ENCODE measurements at regions not wholly inside any gene's neighbourhood (a gene's known extent, or its start where the extent isn't known, plus 50 kb on each side); places are given as distances from the start of the nearest gene placed in this dataset.
"Not testable (repeated sequence)": the region's sequence is repeated elsewhere in the genome, so short reads cannot be mapped to it uniquely, and the experiment has no call there.

DNA sequence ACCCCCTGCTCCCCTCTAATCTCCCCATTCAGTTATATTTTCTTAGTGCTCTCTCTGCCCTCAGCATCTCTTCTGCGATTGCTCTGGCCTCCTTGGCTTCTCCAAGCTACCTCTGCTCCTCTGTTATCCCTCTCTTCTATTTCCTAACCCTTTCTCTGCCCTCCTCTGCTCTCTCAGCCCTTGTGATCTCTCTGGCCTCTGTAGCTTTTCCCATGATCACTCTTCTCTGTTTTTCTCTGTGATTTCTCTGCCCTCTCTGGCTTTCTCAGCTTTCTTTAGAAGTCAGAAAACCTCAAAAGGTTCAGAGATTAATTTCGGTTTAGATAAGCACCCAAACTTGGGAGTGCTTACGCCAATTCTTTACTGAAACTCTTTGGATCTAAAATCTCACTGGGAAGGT is 795.0 kb downstream of the DIAPH3 start:
- ATAC-seq = no peak

DNA sequence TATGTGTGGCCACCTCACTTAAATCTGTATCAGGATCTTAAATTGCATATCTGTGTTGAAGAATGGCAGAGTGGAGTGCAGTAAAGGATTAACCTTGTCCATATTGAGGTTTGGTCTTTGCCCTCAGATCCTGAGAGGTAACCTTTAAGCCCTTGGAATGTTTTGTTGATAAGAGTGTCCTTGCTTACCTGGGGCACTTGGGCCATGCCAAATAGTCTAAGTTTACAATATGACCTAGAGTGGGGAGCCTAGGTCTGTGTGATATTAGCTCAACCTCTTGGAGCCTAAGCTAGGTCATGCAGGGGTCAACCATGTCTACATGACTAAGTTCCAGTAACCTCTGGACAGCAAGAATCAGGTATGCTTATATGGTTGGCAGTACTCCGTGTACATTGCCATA is 792.5 kb downstream of the DIAPH3 start:
- no peak for ATAC-seq

DNA sequence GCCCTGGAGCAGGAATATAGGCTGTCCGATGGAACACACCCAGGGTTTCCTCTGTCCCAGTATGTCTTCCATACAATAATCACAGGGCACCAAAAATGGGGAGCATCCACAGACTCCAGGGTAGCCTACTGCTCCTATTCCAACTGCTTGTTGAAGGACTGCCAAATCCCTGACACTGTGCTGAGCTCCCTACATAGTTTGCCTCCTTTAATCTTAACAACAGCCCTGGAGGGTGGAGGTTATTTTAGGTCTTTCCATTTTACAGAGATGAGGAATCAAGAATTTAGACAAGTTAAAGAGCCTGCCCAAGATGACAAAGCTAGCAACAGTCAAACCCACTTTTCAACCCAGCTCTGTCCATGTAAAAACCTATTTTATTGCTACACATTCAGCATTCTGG is 790.4 kb downstream of the DIAPH3 start:
- ATAC-seq = no peak

DNA sequence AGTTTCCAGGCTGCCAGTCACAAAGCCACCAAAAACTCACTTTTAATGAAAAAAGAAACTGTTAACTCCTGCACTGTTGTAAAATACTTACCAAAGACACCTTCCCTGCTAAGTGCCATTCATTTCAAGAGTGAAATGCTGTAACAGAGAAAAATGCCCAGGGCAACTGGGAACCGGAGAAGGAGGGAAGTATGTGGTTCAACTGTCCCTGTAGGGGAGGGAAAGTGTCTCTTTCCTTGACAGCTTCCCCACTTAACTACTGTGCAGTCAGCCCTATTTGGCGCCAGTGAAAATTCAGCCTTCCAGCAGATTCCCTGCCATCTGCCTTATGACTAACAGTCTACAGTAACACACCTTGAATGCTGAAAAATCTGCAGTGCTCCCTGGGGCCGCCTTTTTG is 789.0 kb downstream of the DIAPH3 start:
- ATAC-seq = no peak

DNA sequence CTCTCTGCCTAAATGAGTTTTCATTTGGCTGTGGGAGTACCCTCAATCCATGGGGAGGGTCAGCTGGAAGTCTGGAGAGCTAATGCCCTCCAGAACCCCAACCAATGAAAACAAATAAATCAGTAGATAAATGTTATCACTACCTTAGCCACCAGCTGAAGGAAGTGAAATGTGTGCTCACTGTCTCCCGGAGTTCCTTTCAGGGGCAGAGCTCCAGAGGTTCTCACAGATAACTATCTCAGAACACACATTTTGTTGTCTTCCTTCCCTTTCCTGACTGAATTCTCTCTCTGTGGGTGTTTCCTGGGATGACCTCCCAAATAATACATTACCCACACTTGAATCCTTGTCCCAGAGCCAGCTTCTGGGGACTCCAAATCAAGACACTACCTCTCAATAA is 779.6 kb downstream of the DIAPH3 start:
- ATAC-seq = no peak

DNA sequence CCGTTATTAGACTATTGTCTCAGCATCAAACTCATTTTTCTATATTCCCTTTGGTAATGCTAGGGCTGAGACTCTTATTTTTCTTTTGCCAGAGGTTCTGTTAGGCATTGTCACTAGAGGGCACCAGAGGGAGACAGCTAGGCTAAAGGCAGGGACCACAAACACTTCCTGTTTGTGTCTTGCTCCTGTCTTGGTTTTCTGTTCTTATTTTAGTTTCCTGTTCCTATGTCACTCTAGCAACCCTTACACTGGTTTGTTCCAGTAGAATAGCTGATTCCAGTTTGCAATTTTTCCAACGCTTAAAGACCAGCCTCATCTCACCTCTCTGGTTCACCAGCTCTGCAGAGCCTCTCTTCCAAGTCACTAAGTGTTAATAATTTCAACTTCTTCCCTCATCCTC is 772.0 kb downstream of the DIAPH3 start:
- peak; percentile 73 for ATAC-seq

DNA sequence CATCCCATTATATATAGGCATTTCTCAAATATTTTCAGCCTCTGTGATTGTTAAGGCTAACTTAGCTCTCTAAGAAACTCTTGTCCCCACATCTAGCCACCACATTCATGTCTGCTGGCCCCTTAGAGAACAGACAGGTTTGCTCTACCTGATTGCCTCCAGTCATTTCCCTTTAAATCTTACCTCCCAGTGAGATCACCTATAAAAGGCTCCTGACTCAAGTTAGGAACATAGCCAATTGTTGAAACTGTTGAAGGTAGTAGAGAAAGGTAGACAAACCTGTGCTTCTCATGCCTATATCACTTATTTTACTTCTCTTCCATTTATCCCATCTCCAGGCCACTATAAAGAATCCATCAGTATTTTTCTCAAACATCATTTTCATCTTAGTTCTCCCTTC is 771.4 kb downstream of the DIAPH3 start:
- no peak for ATAC-seq

DNA sequence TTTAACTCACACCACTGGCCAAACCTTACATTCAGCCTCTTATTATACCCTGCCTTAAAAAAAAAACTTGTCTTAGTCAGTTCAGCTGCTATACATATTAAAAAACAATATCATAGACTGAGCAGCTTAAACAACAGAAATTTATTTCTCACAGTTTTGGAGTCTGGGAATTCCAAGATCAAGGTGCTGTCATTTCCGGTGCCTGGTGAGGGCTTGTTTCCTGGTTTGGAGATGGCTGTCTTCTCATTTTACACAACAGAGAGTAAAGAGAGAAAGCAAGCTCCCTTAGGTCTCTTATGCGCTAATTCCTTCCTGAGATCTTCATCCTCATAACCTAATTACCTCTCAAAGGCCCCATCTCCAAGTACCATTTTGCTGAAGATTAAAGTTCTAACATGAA is 769.2 kb downstream of the DIAPH3 start:
- ATAC-seq = no peak

DNA sequence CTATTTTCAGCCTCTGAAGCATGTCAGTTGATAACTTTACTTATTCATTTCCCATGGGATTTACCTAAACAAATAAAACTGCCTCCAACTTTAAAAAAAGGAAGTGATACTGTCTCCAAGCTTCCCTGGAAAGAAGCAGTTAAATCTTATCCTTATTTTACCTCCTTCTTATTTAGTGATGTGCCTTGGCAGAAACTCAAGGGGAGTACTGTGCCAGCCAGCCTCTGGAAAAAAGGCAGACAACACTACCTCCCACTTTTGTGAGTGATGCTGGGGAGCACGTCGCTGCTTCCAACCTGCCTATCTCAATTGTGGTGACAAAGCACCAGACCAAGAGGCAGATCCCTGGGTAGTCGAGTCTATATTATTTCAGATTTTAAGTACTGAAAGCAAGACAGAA is 765.6 kb downstream of the DIAPH3 start:
- ATAC-seq = no peak

DNA sequence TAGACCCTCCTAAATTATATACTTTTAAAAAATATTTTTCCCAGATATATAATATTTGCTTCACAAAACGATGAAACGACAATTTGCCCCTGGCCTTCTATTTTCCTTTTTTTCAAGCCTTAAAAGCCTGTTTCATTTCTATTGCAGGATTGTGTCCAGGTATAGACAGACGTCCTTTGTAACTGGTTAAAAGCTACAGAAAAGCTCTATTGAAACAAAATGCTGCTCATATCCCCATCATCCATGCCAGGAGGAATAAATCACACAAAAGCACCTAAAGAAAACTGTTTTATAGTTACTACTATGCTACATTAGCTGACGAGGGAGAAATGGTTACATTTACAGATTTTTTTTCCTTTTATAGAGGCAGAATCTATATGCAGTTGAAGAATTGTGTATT is 765.1 kb downstream of the DIAPH3 start:
- ATAC-seq = no peak

DNA sequence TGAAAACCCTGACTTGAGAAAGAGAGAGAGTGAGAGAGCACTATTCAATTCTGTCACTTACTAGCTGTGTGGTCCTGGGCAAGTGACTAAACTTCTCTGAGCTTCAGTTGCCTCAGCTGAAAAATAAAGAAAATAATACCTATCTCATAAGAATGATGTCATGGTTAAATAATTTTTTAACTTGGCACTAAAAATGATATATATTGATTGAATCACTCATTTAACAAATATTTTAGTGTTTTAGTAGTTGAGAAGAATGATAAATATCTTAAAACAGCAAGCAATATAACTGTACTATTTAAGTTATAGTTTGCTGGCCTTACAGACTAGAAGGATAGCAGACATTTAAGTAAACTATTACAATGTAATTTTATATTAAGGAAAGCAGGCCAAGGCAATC is 764.2 kb downstream of the DIAPH3 start:
- ATAC-seq = no peak

DNA sequence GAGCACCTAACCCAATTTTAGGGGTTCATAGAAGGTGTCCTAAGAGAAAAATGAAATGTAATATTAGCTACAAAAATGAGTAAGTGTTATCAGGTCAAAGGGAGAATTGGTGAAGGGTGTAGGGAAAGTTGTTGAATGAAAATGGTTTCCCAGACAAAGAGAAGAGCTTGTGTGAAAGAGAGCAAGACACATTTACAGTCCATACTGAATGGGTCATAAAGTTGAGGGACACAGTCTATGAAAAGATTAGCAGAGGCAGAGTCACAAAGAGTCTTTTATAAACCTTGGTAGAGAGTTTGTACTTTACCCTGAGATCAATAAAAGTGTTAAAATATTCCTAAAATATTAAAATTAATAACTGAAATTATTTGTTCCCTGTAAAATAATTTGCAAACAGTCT is 759.4 kb downstream of the DIAPH3 start:
- ATAC-seq = no peak

DNA sequence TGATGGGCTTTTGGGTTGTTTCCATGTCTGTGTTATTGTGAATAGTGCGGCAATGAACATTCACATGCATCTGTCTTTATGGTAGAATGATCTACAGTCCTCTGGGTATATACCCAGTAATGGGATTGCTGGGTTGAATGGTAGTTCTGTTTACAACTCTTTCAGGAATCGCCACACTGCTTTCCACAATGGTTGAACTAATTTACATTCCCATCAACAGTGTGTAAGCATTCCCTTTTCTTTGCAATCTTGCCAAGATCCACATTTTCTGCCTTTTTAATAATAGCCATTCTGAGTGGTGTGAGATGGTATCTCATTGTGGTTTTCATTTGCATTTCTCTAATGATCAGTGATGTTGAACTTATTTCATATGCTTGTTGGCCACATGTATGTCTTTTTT is 756.5 kb downstream of the DIAPH3 start:
- not testable (repeated sequence) for ATAC-seq

DNA sequence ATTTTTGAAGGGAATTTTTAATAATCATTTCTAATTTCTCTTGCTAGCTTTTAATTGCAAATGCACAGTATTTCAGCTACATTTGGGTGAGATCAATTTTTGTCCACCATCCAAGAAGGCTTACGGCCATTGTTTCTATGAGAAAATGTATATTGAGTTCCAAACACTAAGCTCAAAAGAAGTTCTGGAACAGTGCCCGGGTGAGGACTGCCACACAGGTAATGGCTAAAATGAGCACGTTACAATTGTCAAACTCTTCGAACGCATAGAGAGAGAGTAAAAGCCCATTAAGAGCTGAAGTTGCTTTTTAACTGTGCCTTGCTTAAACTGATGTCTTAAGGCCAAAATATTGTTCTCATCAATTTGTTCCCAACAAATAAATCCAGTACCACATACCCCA is 755.0 kb downstream of the DIAPH3 start:
- ATAC-seq = no peak

DNA sequence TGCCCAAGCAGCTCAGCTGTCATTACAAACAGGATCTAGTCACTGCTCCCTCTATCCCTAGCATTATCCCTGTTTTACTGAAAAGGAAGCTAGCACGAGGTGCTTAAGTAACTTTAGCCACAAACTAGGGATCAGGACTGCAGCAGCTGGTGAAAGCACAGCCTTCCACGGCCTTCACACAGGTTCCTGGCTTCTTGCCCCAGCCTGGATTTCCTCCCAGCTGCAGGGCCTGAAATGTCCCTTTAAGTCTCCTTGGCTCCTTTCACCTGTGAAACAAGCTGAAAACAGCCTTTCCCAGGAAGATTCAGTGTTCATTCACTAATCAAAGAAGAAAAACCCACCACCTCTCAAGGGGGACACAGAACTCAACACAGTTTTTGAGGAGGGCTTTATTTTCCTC is 754.5 kb downstream of the DIAPH3 start:
- no peak for ATAC-seq

DNA sequence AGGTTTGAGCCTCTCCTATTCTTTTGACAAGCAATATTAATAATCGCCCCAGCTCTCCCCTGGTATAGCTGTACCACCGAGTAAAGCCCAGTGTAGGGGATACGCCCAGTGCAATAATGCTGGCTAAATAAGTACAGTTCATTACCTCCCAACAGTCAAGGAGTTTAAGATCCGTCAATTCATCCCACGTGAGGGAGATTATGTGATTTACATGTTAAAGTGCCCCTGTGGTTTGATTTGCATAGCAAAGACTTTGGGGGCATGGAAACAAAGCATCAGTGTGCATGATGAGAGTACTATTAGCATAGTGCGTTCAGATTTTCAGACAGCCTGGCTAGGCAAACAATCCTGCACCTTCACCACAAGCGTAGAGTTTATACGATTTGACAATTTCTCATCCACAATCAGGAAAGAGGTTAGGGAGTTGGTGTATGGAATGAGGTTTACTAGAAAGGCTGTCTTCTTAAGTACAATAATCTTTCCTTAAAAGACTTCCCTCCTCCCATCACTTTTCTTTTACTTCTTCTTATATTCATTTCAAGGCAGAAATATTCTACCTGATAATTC is 754.0 kb downstream of the DIAPH3 start:
- ATAC-seq = no peak

DNA sequence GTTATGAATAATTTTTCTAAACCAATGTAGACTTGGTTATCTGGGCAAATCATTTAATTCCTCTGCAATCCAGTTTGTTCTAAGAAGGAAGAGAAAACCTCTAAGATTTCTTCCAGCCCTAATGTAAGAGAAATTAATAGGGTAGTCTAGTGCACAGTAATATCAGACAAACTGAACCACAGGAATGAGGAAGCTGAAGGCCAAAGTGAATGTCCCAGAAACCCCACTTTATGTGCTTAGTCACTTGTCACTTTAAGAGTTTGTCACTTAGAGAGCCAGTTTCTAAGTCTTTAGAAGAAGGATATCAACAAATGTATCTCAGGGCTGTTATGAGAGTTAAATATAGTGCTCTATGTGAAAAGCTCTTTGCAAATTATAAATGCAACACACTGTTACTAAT is 750.6 kb downstream of the DIAPH3 start:
- ATAC-seq = no peak

DNA sequence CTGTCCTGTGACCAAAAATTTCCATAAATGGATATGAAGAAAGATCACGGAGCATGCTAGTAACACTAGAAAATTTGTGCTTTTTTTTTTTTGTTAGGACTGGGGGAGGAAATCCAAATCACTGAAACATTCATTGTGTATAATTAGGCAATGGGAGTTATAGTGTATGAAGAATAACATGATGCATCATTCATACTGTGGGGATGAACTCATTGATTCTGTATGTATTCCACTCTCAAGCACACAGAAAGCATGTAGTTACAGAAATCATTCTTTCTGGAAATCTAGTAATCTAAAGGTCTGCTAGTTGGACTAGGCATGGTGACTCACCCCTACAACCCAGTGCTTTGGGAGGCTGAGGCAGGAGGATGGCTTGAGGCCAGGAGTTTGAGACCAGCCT is 749.7 kb downstream of the DIAPH3 start:
- no peak for ATAC-seq

DNA sequence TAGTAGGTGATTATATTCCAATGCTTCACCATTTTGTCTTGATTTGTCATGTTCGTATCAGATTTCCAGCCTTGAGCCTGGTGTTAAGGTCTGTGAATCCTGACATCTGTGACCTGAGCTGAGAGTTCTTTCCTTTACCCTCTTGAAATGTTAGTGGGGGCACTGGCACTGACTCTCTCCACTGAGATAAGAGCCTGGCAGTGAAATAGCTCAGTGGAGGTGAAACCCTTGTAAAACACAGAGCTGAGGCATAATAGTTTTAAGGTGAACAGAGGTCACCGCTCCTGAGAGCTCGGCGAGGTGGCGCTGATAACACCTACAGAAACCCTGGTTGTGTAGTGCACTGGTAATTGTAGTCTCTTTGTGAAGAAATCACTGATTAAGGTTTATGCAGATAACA is 748.2 kb downstream of the DIAPH3 start:
- no peak for ATAC-seq

DNA sequence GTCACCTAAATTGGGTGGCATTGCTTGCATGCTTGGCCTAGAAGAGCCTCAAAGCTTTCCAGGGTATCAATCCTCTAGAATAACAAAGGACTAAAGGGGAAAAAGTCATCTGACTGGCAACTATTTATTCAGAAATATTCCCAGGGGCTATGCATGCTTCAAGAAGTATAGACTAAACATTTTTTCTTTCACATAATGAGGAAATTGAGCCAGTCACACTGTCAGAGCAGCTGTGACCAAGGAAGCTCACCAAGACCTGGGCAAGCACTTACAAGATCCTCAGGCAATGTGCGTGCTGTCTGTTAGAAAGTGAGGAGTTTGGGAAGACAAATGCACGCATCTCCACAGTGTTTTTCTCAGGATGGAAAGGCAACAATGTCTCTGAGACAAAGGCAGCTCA is 747.2 kb downstream of the DIAPH3 start:
- no peak for ATAC-seq

DNA sequence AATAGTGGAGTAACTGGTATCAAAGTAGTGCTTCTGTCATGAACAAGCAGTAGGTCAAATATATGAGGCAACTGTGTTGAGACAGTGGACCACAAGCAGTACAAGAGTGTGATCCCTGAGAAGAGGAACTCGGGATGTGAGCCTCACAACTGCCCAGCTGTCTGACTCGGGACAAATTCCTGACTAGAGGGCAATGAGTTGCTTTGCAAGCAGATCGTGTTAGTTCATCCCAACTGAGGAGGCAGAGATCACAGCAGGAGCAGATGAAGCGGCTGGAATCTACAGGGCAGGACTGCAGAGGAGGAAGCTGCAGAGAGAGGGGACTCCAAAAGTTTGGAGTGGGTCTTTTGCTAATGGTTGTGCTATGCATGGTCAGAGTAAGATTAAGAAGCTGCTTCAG is 741.1 kb downstream of the DIAPH3 start:
- no peak for ATAC-seq

DNA sequence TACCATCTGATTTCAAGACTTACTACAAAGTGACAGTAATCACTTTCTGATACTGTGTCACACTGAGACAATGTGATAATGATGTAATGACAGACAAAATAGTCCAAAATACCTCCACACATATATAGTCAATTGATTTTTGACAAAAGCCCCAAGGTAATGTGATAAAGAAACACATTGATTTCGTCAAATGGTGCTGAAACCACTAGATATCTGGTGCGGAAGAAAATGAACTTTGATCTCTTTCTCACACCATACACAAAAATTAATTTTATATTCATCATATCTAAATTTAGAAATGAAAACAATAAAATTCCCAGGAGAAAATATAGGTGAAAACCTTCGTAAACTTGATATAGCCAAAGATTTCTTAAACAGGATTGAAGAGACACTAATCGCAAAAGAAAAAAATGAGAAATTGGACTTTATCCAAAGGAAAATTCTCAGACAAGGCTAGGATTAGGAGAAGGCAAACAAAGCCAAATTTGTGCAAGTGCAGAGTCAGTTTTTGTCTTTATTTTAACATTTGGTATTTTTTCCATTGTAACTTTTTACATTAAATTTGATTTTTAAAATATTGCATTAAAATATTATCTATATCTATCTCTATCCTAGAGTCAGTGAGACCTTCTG is 739.9 kb downstream of the DIAPH3 start:
- no peak for ATAC-seq

DNA sequence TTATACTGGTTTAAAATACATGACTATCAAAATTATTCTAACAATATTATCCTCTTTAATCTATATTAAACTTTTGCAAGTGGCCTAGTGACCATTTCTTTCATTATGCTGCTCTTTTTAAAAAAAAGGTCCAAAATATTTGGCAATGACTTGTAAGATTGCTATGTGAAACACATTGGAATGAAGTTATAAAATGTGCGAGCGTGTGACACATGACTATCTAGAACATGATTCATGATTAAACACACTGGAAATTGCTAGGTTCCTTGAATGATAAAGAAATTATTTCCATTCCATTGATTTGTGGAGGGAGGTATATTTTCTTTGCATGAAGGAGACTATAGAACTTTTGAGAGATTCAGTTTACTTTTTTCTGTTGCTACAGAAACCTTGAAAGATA is 739.1 kb downstream of the DIAPH3 start:
- no peak for ATAC-seq

DNA sequence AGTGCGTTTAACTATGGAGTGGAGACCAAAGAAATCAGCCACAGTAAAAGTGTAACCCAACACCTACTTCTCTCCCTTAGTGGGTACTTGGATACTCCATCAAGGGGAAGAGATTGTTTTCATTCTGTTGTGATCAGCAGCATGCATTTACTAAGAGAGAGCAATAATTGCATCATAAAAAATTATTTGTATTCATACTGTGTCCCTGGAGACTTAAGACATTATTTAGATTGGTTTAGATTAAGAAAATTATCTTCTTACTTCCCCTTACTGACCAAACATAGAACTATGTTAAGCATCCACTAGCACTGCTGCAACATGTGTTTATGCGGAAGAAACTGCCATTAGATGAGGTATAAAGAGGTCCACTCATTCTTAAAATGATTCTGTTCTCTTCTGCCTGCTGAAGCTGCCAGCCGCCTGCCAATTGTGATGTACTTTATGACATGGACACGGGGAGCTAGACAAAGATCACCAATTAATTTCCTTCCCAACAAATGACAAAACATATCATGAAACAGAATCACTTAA is 738.5 kb downstream of the DIAPH3 start:
- no peak for ATAC-seq

DNA sequence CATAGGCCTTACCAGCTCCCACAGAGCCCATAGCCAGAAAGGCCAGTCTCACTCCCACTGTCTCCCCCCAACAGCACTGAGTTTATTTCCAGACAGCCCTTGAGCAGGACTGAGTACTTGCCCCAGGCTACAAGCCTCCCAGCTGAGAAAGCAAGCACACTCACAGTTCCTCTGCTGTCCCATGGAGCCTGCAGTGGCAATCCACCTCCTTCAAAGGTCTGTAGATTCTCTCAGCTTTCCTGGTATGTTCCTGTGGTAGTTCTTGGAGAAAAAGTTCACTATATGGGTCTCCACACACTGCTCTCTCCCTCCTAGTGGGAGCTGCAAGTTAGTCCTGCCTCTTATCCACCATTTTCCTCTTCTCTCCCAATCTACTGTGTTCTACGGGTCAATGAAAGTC is 728.7 kb downstream of the DIAPH3 start:
- no peak for ATAC-seq
